NCI-H2029 (cell line): ENCODE measurements at regions not wholly inside any gene's neighbourhood (a gene's known extent, or its start where the extent isn't known, plus 50 kb on each side); places are given as distances from the start of the nearest gene placed in this dataset.

Source experiments
- DNase-seq: peaks from one replicate; lab custom pipeline; 2025; lab: John Stamatoyannopoulos, UW

- no peak for DNase-seq
Observed at GRCh38 chr10:28811639-28812349, 134.5 kb downstream of the BAMBI start.

- DNase-seq: no peak
Observed at GRCh38 chr10:28812384-28813372, 135.4 kb downstream of the BAMBI start.

- no peak for DNase-seq
Observed at GRCh38 chr10:28815681-28816080, 138.4 kb downstream of the BAMBI start.

- no peak for DNase-seq
Observed at GRCh38 chr10:28822719-28823464, 145.6 kb downstream of the BAMBI start.

- no peak for DNase-seq
Observed at GRCh38 chr10:28823501-28824075, 146.3 kb downstream of the BAMBI start.

GRCh38 chr10:28833313-28833712 is 156.0 kb downstream of the BAMBI start:
- DNase-seq: no peak

- DNase-seq: no peak
Observed at GRCh38 chr10:28836435-28836743, 159.1 kb downstream of the BAMBI start.

GRCh38 chr10:28837613-28838390 is 160.5 kb downstream of the BAMBI start:
- DNase-seq: no peak

GRCh38 chr10:28838908-28839307 is 161.6 kb downstream of the BAMBI start:
- DNase-seq: peak; percentile 32

- DNase-seq: peak; percentile 76
Observed at GRCh38 chr10:28839600-28840007, 162.3 kb downstream of the BAMBI start.

- DNase-seq: no peak
Observed at GRCh38 chr10:28840202-28840601, 162.9 kb downstream of the BAMBI start.

- DNase-seq: no peak
Observed at GRCh38 chr10:28840971-28841370, 163.7 kb downstream of the BAMBI start.

GRCh38 chr10:28841625-28842024 is 164.3 kb downstream of the BAMBI start:
- no peak for DNase-seq

GRCh38 chr10:28842321-28842720 is 165.0 kb downstream of the BAMBI start:
- no peak for DNase-seq

- DNase-seq: no peak
Observed at GRCh38 chr10:28845009-28845682, 167.8 kb downstream of the BAMBI start.

- DNase-seq: no peak
Observed at GRCh38 chr10:28849309-28849708, 172.0 kb downstream of the BAMBI start.

GRCh38 chr10:28849821-28850220 is 172.5 kb downstream of the BAMBI start:
- no peak for DNase-seq

GRCh38 chr10:28850784-28851183 is 173.5 kb downstream of the BAMBI start:
- no peak for DNase-seq

- DNase-seq: no peak
Observed at GRCh38 chr10:28853195-28853594, 175.9 kb downstream of the BAMBI start.

GRCh38 chr10:28857164-28857563 is 179.8 kb downstream of the BAMBI start:
- no peak for DNase-seq

- DNase-seq: no peak
Observed at GRCh38 chr10:28858646-28859045, 181.3 kb downstream of the BAMBI start.
